ENCODE measurements at regions not wholly inside any gene's neighbourhood (a gene's known extent, or its start where the extent isn't known, plus 50 kb on each side); places are given as distances from the start of the nearest gene placed in this dataset.

DNA sequence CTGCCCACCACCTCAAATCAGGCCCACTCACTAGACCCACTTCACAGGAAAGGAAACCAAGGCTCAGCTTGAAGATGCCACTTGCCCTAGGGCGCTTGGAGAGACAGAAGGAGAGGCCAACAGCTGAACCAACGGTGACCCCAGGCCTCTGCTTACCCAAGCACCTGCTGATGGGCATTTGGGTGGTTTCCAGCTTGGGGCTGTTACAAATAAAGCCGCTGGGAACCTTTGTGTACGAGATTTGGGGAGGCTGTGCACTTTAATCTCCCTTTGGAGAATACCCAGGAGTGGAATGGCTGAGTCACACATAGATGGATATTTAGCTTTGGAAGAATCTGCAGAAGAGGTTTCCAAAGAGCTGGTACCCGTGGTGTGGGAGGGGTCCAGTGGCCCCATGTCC is 50.9 kb upstream of the LINC01488 start:
- Histone ChIP-seq H4K91ac (replicated peaks; ENCODE audit: insufficient read length, low read length) (no peak overlapping the region), H2BK120ac (replicated peaks; ENCODE audit: low read depth, low read length) (no peak overlapping the region), H3K18ac (ENCODE audit: extremely low read depth, low read length) (no peak overlapping the region), H3K27ac (ENCODE audit: low read depth, low read length) (no peak overlapping the region), H2AFZ (ENCODE audit: low read length) (no peak overlapping the region), H2BK20ac (ENCODE audit: low read length) (no peak overlapping the region), H3K4me3 (ENCODE audit: extremely low read depth in 1 of 4, insufficient read depth in 2 of 4, low read depth in 3 of 4, low read length in 4 of 4) (no peak overlapping the region), H3K4me2 (ENCODE audit: insufficient read depth in 1 of 2, low read depth in 2 of 2, low read length in 2 of 2) (no peak overlapping the region), H4K5ac (ENCODE audit: insufficient read length, low read depth, low read length) (no peak overlapping the region), H3K9me3 (ENCODE audit: insufficient read depth in 2 of 2, low read depth in 1 of 2, low read length in 1 of 2) (no peaks in the 10 kb centered on the region), H2BK12ac (ENCODE audit: low read depth, low read length) (no peak overlapping the region), H3K79me2 (ENCODE audit: control insufficient read depth in 1 of 2, insufficient read depth in 2 of 2, low read length in 2 of 2) (no peaks in the 10 kb centered on the region), H3K56ac (replicated peaks; ENCODE audit: insufficient read length, low read depth, low read length) (no peak overlapping the region), H4K8ac (ENCODE audit: extremely low read depth, insufficient read depth, low read length) (no peak overlapping the region), H3K27me3 (replicated peaks in 1 of 4; ENCODE audit: control insufficient read depth in 3 of 4, extremely low read depth in 1 of 4, insufficient read depth in 3 of 4, low read length in 3 of 4) (0 out of 7 replicates have a peak, but pooled peaks cover 0 to 3% (median 0%) of the 10 kb centered on the region in 4 experiments), H2AK5ac (ENCODE audit: low read depth, low read length) (0 out of 2 replicates have a peak overlapping the region, but pooled peaks have one; percentile 24), H3K36me3 (ENCODE audit: control insufficient read depth in 2 of 4, insufficient read depth in 4 of 4, low read length in 3 of 4) (no peaks in the 10 kb centered on the region), H3K23ac (ENCODE audit: insufficient read length) (no peak overlapping the region), H2BK15ac (ENCODE audit: low read length) (0 out of 2 replicates have a peak overlapping the region, but pooled peaks have one; percentile 72), H3K14ac (ENCODE audit: insufficient read length) (no peak overlapping the region), H3K23me2 (ENCODE audit: low read depth, low read length) (no peaks in the 10 kb centered on the region), H3K4ac (replicated peaks; ENCODE audit: insufficient read length, low read depth, low read length) (no peak overlapping the region), H3K9ac (replicated peaks in 1 of 4; ENCODE audit: extremely low read depth in 1 of 4, low read depth in 3 of 4, low read length in 3 of 4) (no peak overlapping the region), H3K79me1 (ENCODE audit: low read depth, low read length) (no peaks in the 10 kb centered on the region), H2BK5ac (ENCODE audit: low read depth, low read length) (no peak overlapping the region; the same call in 1 of the 2 replicates), H4K20me1 (replicated peaks in 1 of 2; ENCODE audit: control insufficient read depth in 1 of 2, insufficient read depth in 2 of 2, low read length in 2 of 2) (no peaks in the 10 kb centered on the region), H3K4me1 (replicated peaks in 1 of 4; ENCODE audit: control insufficient read depth in 3 of 4, insufficient read depth in 4 of 4, low read length in 3 of 4) (peaks cover 0 to 17% (median 8%) of the 10 kb centered on the region in 4 experiments; a peak in 5 of 7 replicates)
- FAIRE-seq = no peak
- ChIA-PET CTCF (ENCODE audit: partially characterized antibody) (interaction anchor here (1.4 to 1.5 kb wide), 2 partner anchors 96 to 159 kb away, joined by 3 to 5 read pairs; no protein-coding TSS in a partner anchor), POLR2A (ENCODE audit: partially characterized antibody) (interaction anchor here (1.4 kb wide), 1 partner anchor 225 kb away, joined by 4 read pairs; no protein-coding TSS in a partner anchor)
- no peak for DNase-seq (ENCODE audit: low read depth in 1 of 2, low spot score in 2 of 2)
- 91% methylated on average over 5 of the region's 5 CpGs; no CpG with 5 or more reads in 1 of the 2 experiments for WGBS, 2 experiments (ENCODE audit: extremely low coverage in 1 of 2, insufficient coverage in 1 of 2, insufficient read length in 1 of 2, insufficient replicate concordance in 2 of 2, low coverage in 1 of 2, low lambda C conversion rate in 2 of 2, missing lambda C conversion rate in 1 of 2)
- no peak for TF ChIP-seq CTCF (IDR thresholded peaks at IDR 0.05; ENCODE audit: control extremely low read depth in 1 of 3, insufficient read depth in 1 of 3, low read depth in 1 of 3, low read length in 3 of 3)
- no peak for TF ChIP-seq TEAD4 (IDR thresholded peaks at IDR 0.05; ENCODE audit: low read depth, low read length)
- TF ChIP-seq TAF1 (IDR thresholded peaks at IDR 0.05; ENCODE audit: low read depth, low read length) = no peak
- TF ChIP-seq CHD1 (IDR thresholded peaks at IDR 0.05; ENCODE audit: low read depth, low read length) = no peak
- TF ChIP-seq CTBP2 (IDR thresholded peaks at IDR 0.05; ENCODE audit: borderline replicate concordance, insufficient read depth, insufficient read length, low read length) = no peak
- TF ChIP-seq MAX (IDR thresholded peaks at IDR 0.05) = no peak
- TF ChIP-seq KDM5A (IDR thresholded peaks at IDR 0.05; ENCODE audit: low read length) = no peak
- TF ChIP-seq E2F6 (IDR thresholded peaks at IDR 0.05) = no peak
- no peak for TF ChIP-seq NANOG (IDR thresholded peaks at IDR 0.05; ENCODE audit: insufficient read depth, low read depth, low read length, poor library complexity, severe bottlenecking)
- TF ChIP-seq SP1 (IDR thresholded peaks at IDR 0.05; ENCODE audit: low read depth, low read length) = no peak

Data from H1 (cell line).